K562 (cell line): ENCODE measurements at regions not wholly inside any gene's neighbourhood (a gene's known extent, or its start where the extent isn't known, plus 50 kb on each side); places are given as distances from the start of the nearest gene placed in this dataset.

ENCODE experiments used
- ATAC-seq: fragments of 200-7000 bp; cut with Tn5 transposase; 3 replicates; pipeline ENCODE4 v1.9.1; 2020; ENCODE audit warnings: moderate library complexity
- BruUV-seq: library from RNA; stranded (reverse); fragments of 400-500 nt; replicated peaks from 2 replicates; lab custom pipeline; 2021; lab: Mats Ljungman, UMichigan
- CTCF ChIA-PET: fragments of 300-600 bp; formaldehyde crosslinking; extraction: SDS; loops from one replicate; lab custom pipeline; 2021; ENCODE audit warnings: low intra/inter-chr PET ratio; lab: Yijun Ruan, JAX
- POLR2A ChIA-PET: fragments of 300-600, 350-650 bp; sonication (Branson Sonifier 250); formaldehyde crosslinking; extraction: SDS; loops from one replicate; lab custom pipeline; 2021; ENCODE audit warnings: antibody characterized with exemption, inconsistent platforms; lab: Yijun Ruan, JAX
- DNase-seq, 4 experiments: peaks; one replicate each; pipeline versions ENCODE4 v3.0.0 to v3.0.0-alpha.2; 2011 to 2018; ENCODE audit warnings: low spot score in 3 of 4, mixed read lengths in 3 of 4; ENCODE audit errors: extremely low read depth in 1 of 4
- FAIRE-seq: peaks from 2 replicates; lab custom pipeline; 2011; peaks lifted over from hg19 to GRCh38; lab: Jason Lieb, UNC
- H2AFZ ChIP-seq: 2 replicates; pipeline ENCODE4 v1.6.0; 2011; ENCODE audit warnings: low read depth, low read length, control low read depth, inconsistent platforms
- H3K27ac ChIP-seq: fragments of 200-600 bp; 3 replicates; pipeline ENCODE4 v1.8.0; 2011; ENCODE audit warnings: low read depth, mild to moderate bottlenecking, control low read depth, inconsistent platforms, low read length, moderate library complexity, mixed read lengths; ENCODE audit errors: extremely low read depth
- H3K27me3 ChIP-seq, 2 experiments: fragments of 300-600 bp in 1 of 2; 2 replicates in 1 of 2; 3 replicates in 1 of 2; pipeline versions ENCODE4 v1.6.0 to v1.8.0; 2011; ENCODE audit warnings: inconsistent platforms in 2 of 2, low read length in 2 of 2, mild to moderate bottlenecking in 1 of 2, mixed read lengths in 1 of 2, moderate library complexity in 1 of 2; ENCODE audit not compliant: control insufficient read depth in 2 of 2, insufficient read depth in 2 of 2
- H3K36me3 ChIP-seq: fragments of 300-600 bp; 3 replicates; pipeline ENCODE4 v1.8.0; 2011; ENCODE audit warnings: mild to moderate bottlenecking, low read length, inconsistent platforms; ENCODE audit not compliant: control insufficient read depth, insufficient read depth
- H3K4me1 ChIP-seq, 2 experiments: fragments of 200-600 bp in 1 of 2; replicated peaks in 1 of 2; 2 replicates in 1 of 2; 3 replicates in 1 of 2; pipeline versions ENCODE4 v1.5.1 to v1.8.0; 2011; ENCODE audit warnings: inconsistent platforms in 2 of 2, low read length in 2 of 2, mild to moderate bottlenecking in 1 of 2, mixed read lengths in 1 of 2, moderate library complexity in 1 of 2; ENCODE audit not compliant: control insufficient read depth in 2 of 2, insufficient read depth in 2 of 2
- H3K4me2 ChIP-seq: 2 replicates; pipeline ENCODE4 v1.6.1; 2011; ENCODE audit warnings: low read length, control low read depth, inconsistent platforms, mixed read lengths; ENCODE audit not compliant: insufficient read depth
- H3K4me3 ChIP-seq: fragments of 200-600 bp; sonication (generic), shearing (Covaris generic); 2 replicates; pipeline ENCODE4 v1.5.1; 2016; ENCODE audit warnings: control low read depth, inconsistent platforms
- H3K79me2 ChIP-seq: fragments of 200-600 bp; 3 replicates; pipeline ENCODE4 v1.8.0; 2011; ENCODE audit warnings: low read length, inconsistent platforms; ENCODE audit not compliant: control insufficient read depth, insufficient read depth
- H3K9ac ChIP-seq, 2 experiments: 2 replicates each; pipeline versions ENCODE4 v1.6.0 to v1.6.1; 2011; ENCODE audit warnings: low read depth in 2 of 2, low read length in 2 of 2, control low read depth in 1 of 2, inconsistent platforms in 1 of 2, mild to moderate bottlenecking in 1 of 2, mixed read lengths in 1 of 2; ENCODE audit not compliant: insufficient read depth in 1 of 2
- H3K9me1 ChIP-seq: one replicate; pipeline ENCODE4 v1.6.0; 2011; ENCODE audit warnings: inconsistent platforms, mild to moderate bottlenecking, low read length, moderate library complexity; ENCODE audit not compliant: control insufficient read depth, insufficient read depth
- H3K9me3 ChIP-seq: replicated peaks from 2 replicates; pipeline ENCODE4 v1.5.1; 2011; ENCODE audit warnings: low read depth, low read length, inconsistent platforms; ENCODE audit not compliant: control insufficient read depth, insufficient read depth
- H4K20me1 ChIP-seq: replicated peaks from 2 replicates; pipeline ENCODE4 v1.6.1; 2011; ENCODE audit warnings: low read length, inconsistent platforms, mixed read lengths; ENCODE audit not compliant: control insufficient read depth, insufficient read depth
- DIDO1 ChIP-seq: fragments of 450-650 bp; IDR thresholded peaks from 2 replicates; pipeline ENCODE4 v1.6.1; 2016; ENCODE audit warnings: low read depth, missing biosample characterization, missing genetic modification characterization
- KAT2B ChIP-seq: IDR thresholded peaks from one replicate; pipeline ENCODE4 v1.6.1; 2012; ENCODE audit warnings: low read depth, mild to moderate bottlenecking, control low read depth, inconsistent platforms, low read length, moderate library complexity
- MIER1 ChIP-seq: fragments of 450-650 bp; IDR thresholded peaks from 2 replicates; pipeline ENCODE4 v1.6.1; 2016; ENCODE audit warnings: antibody characterized with exemption, mild to moderate bottlenecking, low read depth
- NBN ChIP-seq: fragments of 450-650 bp; IDR thresholded peaks from 2 replicates; pipeline ENCODE4 v1.6.1; 2016; ENCODE audit warnings: low read depth, mild to moderate bottlenecking
- PYGO2 ChIP-seq: fragments of 450-650 bp; IDR thresholded peaks from 2 replicates; pipeline ENCODE4 v1.6.1; 2016; ENCODE audit warnings: mild to moderate bottlenecking, missing genetic modification characterization, moderate library complexity, missing compliant biosample characterization
- SPI1 ChIP-seq: IDR thresholded peaks from 2 replicates; pipeline ENCODE4 v1.6.1; 2011; ENCODE audit warnings: low read depth, low read length, control low read depth, borderline replicate concordance
- TCF7 ChIP-seq: sonication (generic); IDR thresholded peaks from 2 replicates; pipeline ENCODE4 v1.6.1; 2016; ENCODE audit warnings: antibody characterized with exemption, borderline replicate concordance
- THAP7 ChIP-seq: fragments of 250-450 bp; sonication (Bioruptor Pico); IDR thresholded peaks from 2 replicates; pipeline ENCODE4 v1.5.0; 2021
- ZNF197 ChIP-seq: fragments of 200-800 bp; sonication (Bioruptor generic); IDR thresholded peaks from 2 replicates; pipeline ENCODE4 v1.6.1; 2016; ENCODE audit warnings: low read depth, missing genetic modification characterization, missing compliant biosample characterization
- ZNF444 ChIP-seq: fragments of 250-450 bp; sonication (Bioruptor Pico); IDR thresholded peaks from 2 replicates; pipeline ENCODE4 v1.4.0; 2020; ENCODE audit warnings: mild to moderate bottlenecking, moderate library complexity
- ZNF77 ChIP-seq: fragments of 250-450 bp; sonication (Bioruptor Pico); IDR thresholded peaks from 2 replicates; pipeline ENCODE4 v1.5.0; 2020
- ZNF778 ChIP-seq: fragments of 450-650 bp; formaldehyde crosslinking; IDR thresholded peaks from 2 replicates; pipeline ENCODE4 v1.4.0; 2020; ENCODE audit warnings: mild to moderate bottlenecking, moderate library complexity
- ZSCAN32 ChIP-seq: fragments of 450-650 bp; formaldehyde crosslinking; IDR thresholded peaks from 2 replicates; pipeline ENCODE4 v1.4.0; 2020; ENCODE audit warnings: mild to moderate bottlenecking, moderate library complexity
- WGBS: fragments of 100-300 bp; shearing (Covaris generic); methylation state at CpG from one replicate; pipeline ENCODE4 v1.1.6; 2016; ENCODE audit warnings: low coverage, mixed read lengths; ENCODE audit not compliant: insufficient coverage; ENCODE audit errors: missing lambda C conversion rate; 5-methylcytosine and 5-hydroxymethylcytosine counted together
- in situ Hi-C: fragments of 300-500 bp; cut with MboI; formaldehyde crosslinking; loops from 4 replicates; pipeline ENCODE4 v1.15.0; 2018; ENCODE audit warnings: inconsistent platforms, mixed read lengths
- intact Hi-C: fragments of 100-400 bp; cut with micrococcal nuclease; formaldehyde crosslinking; loops from 2 replicates; pipeline ENCODE4 v1.14.2; 2022
- TF ChIP-seq, protein P1 (sequence below): fragments of 450-650 bp; formaldehyde crosslinking; IDR thresholded peaks from 2 replicates; pipeline ENCODE4 v1.4.0; 2022; ENCODE audit warnings: missing genetic modification characterization

GRCh38 chr10:47248386-47249090 is 51.5 kb upstream of the GDF10 start:
- Histone ChIP-seq H3K9ac (no peak overlapping the region), H2AFZ (no peak overlapping the region), H3K9me1 (no peaks in the 10 kb centered on the region), H3K27ac (no peak overlapping the region), H3K4me3 (no peak overlapping the region), H3K4me1 (no peaks in the 10 kb centered on the region; a peak in 1 of 5 replicates), H3K79me2 (no peaks in the 10 kb centered on the region), H3K27me3 (peaks cover 11 to 60% of the 10 kb centered on the region in 2 experiments; a peak in 4 of 5 replicates), H3K4me2 (no peak overlapping the region), H3K9me3 (no peaks in the 10 kb centered on the region), H3K36me3 (no peaks in the 10 kb centered on the region), H4K20me1 (0 out of 2 replicates have a peak, but pooled peaks cover 3% of the 10 kb centered on the region)
- ATAC-seq = no peak
- 0% methylated on average over 8 of the region's 8 CpGs for WGBS
- ChIA-PET POLR2A (no interaction called here), CTCF (no interaction called here)
- in situ Hi-C loops (no loop called here), intact Hi-C loops (no loop called here)
- no TSS peak for BruUV-seq
- DNase-seq = no peak
- 0 out of 2 replicates have a peak, but pooled peaks have one; percentile 3 for TF ChIP-seq SPI1
- TF ChIP-seq, protein P1, sequence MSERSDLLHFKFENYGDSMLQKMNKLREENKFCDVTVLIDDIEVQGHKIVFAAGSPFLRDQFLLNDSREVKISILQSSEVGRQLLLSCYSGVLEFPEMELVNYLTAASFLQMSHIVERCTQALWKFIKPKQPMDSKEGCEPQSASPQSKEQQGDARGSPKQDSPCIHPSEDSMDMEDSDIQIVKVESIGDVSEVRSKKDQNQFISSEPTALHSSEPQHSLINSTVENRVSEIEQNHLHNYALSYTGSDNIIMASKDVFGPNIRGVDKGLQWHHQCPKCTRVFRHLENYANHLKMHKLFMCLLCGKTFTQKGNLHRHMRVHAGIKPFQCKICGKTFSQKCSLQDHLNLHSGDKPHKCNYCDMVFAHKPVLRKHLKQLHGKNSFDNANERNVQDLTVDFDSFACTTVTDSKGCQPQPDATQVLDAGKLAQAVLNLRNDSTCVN = no peak
- FAIRE-seq = no peak

- H3K9ac ChIP-seq = no peak overlapping the region
- H3K9me3 ChIP-seq = no peaks in the 10 kb centered on the region
- no peak overlapping the region for H3K27ac ChIP-seq
- FAIRE-seq = no peak
- H3K27me3 ChIP-seq = peaks cover 13 to 67% of the 10 kb centered on the region in 2 experiments; a peak in 4 of 5 replicates
- POLR2A ChIA-PET = interaction anchor here (1.0 kb wide), 1 partner anchor 14 kb away, joined by 3 read pairs; no protein-coding TSS in a partner anchor
- WGBS = 0% methylated on average over 4 of the region's 4 CpGs
- no peak overlapping the region for H3K4me2 ChIP-seq
- no peaks in the 10 kb centered on the region; a peak in 1 of 5 replicates for H3K4me1 ChIP-seq
- no peak for DNase-seq
- no peaks in the 10 kb centered on the region for H3K9me1 ChIP-seq
- no TSS peak for BruUV-seq
- no peak overlapping the region for H3K4me3 ChIP-seq
- no peaks in the 10 kb centered on the region for H3K79me2 ChIP-seq
- H4K20me1 ChIP-seq = 0 out of 2 replicates have a peak, but pooled peaks cover 3% of the 10 kb centered on the region
- intact Hi-C loops (no loop called here), in situ Hi-C loops (no loop called here)
- H2AFZ ChIP-seq = no peak overlapping the region
- no peaks in the 10 kb centered on the region for H3K36me3 ChIP-seq
- CTCF ChIA-PET = no interaction called here
- ATAC-seq = no peak
- TF ChIP-seq THAP7 (no peak), ZNF197 (no peak), KAT2B (no peak), ZNF778 (no peak), MIER1 (no peak), NBN (no peak), ZNF444 (CRISPR knock-in tag) (no peak), PYGO2 (tag) (no peak), ZNF77 (CRISPR knock-in tag) (no peak), TCF7 (no peak), ZSCAN32 (CRISPR knock-in tag) (no peak), DIDO1 (no peak)
Measured at GRCh38 chr10:47249881-47250280, 50.1 kb upstream of the GDF10 start.
